ENCODE measurements at regions not wholly inside any gene's neighbourhood (a gene's known extent, or its start where the extent isn't known, plus 50 kb on each side); places are given as distances from the start of the nearest gene placed in this dataset.

GRCh38 chr6:146965110-146965689 lies 239.0 kb upstream of the STXBP5 start:
- TF ChIP-seq CTCF (IDR thresholded peaks at IDR 0.05) (no peak), TCF7L2 (IDR thresholded peaks at IDR 0.05; ENCODE audit: low read depth, low read length) (no peak), POLR2AphosphoS5 (IDR thresholded peaks at IDR 0.05; ENCODE audit: low read depth, low read length) (no peak)
